ENCODE measurements at regions not wholly inside any gene's neighbourhood (a gene's known extent, or its start where the extent isn't known, plus 50 kb on each side); places are given as distances from the start of the nearest gene placed in this dataset.
"Not testable (repeated sequence)": the region's sequence is repeated elsewhere in the genome, so short reads cannot be mapped to it uniquely, and the experiment has no call there.

GRCh38 chr15:22649458-22649857, 137.0 kb upstream of the NIPA1 start:
- TF ChIP-seq EZH2 (IDR thresholded peaks at IDR 0.05; ENCODE audit: low read length, missing control alignments); CTCF (conservative IDR thresholded peaks at IDR 0.05 in 1 of 2, IDR thresholded peaks at IDR 0.05 in 1 of 2; ENCODE audit: low read depth in 1 of 2, low read length in 2 of 2): not testable (repeated sequence)

All from fibroblast of lung (primary cell).